ENCODE measurements at regions not wholly inside any gene's neighbourhood (a gene's known extent, or its start where the extent isn't known, plus 50 kb on each side); places are given as distances from the start of the nearest gene placed in this dataset.

- DNase-seq: peak; percentile 56
Observed at GRCh38 chrX:4841216-4841745, 1127.8 kb upstream of the PRKX start.

- DNase-seq: no peak
Observed at GRCh38 chrX:4831574-4831973, 1118.1 kb upstream of the PRKX start.

GRCh38 chrX:4830880-4831557 lies 1117.6 kb upstream of the PRKX start:
- DNase-seq: peak; percentile 60

- no peak for DNase-seq
Observed at GRCh38 chrX:4825550-4825949, 1112.1 kb upstream of the PRKX start.

GRCh38 chrX:4809571-4809970 lies 1096.1 kb upstream of the PRKX start:
- DNase-seq: no peak

- DNase-seq: no peak
Observed at GRCh38 chrX:4805502-4805901, 1092.1 kb upstream of the PRKX start.

GRCh38 chrX:4800756-4801155 lies 1087.3 kb upstream of the PRKX start:
- DNase-seq: no peak

- no peak for DNase-seq
Observed at GRCh38 chrX:4787971-4788370, 1074.5 kb upstream of the PRKX start.

GRCh38 chrX:4764888-4765287 lies 1051.4 kb upstream of the PRKX start:
- no peak for DNase-seq

- DNase-seq: no peak
Observed at GRCh38 chrX:4762196-4762595, 1048.7 kb upstream of the PRKX start.

GRCh38 chrX:4754878-4755604 lies 1041.6 kb upstream of the PRKX start:
- DNase-seq: no peak

GRCh38 chrX:4741024-4741423 lies 1027.6 kb upstream of the PRKX start:
- no peak for DNase-seq

- DNase-seq: no peak
Observed at GRCh38 chrX:4735299-4735698, 1021.9 kb upstream of the PRKX start.

GRCh38 chrX:4710618-4711433 lies 997.4 kb upstream of the PRKX start:
- DNase-seq: peak; percentile 95

- peak; percentile 92 for DNase-seq
Observed at GRCh38 chrX:4708970-4709760, 995.7 kb upstream of the PRKX start.

GRCh38 chrX:4706961-4707360 lies 993.5 kb upstream of the PRKX start:
- no peak for DNase-seq

GRCh38 chrX:4690521-4690920 lies 977.1 kb upstream of the PRKX start:
- no peak for DNase-seq

- peak; percentile 58 for DNase-seq
Observed at GRCh38 chrX:4682636-4683035, 969.2 kb upstream of the PRKX start.

GRCh38 chrX:4675686-4676300 lies 962.3 kb upstream of the PRKX start:
- DNase-seq: no peak

GRCh38 chrX:4674028-4674782 lies 960.8 kb upstream of the PRKX start:
- peak; percentile 76 for DNase-seq

GRCh38 chrX:4671344-4671743 lies 957.9 kb upstream of the PRKX start:
- peak; percentile 56 for DNase-seq
